T-helper 2 cell treated with Interferon-gamma antibody and Interleukin-4, amounts not matched to agents 5 μg/mL and 100 μg/mL, for 36 hours (primary cell): ENCODE measurements at regions not wholly inside any gene's neighbourhood (a gene's known extent, or its start where the extent isn't known, plus 50 kb on each side); places are given as distances from the start of the nearest gene placed in this dataset.
"Not testable (repeated sequence)": the region's sequence is repeated elsewhere in the genome, so short reads cannot be mapped to it uniquely, and the experiment has no call there.

Source experiments
- DNase-seq: peaks from one replicate; pipeline ENCODE4 v3.0.0; 2021; ENCODE audit warnings: low spot score
- H3K27ac Mint-ChIP-seq: one replicate; pipeline ENCODE4 v1.8.0; 2021; ENCODE audit warnings: mild to moderate bottlenecking, mixed read lengths
- H3K27me3 Mint-ChIP-seq: one replicate; pipeline ENCODE4 v1.8.0; 2021; ENCODE audit warnings: low read depth, mixed read lengths
- H3K36me3 Mint-ChIP-seq: one replicate; pipeline ENCODE4 v1.8.0; 2021; ENCODE audit warnings: low read depth, mixed read lengths
- H3K4me1 Mint-ChIP-seq: one replicate; pipeline ENCODE4 v1.8.0; 2021; ENCODE audit warnings: low read depth, mixed read lengths
- H3K4me3 Mint-ChIP-seq: one replicate; pipeline ENCODE4 v1.8.0; 2022; ENCODE audit warnings: mild to moderate bottlenecking, moderate library complexity, mixed read lengths
- H3K9me3 Mint-ChIP-seq: one replicate; pipeline ENCODE4 v1.8.0; 2021; ENCODE audit warnings: mixed read lengths

GRCh38 chr11:116688202-116688540 lies 84.6 kb downstream of the BUD13 start:
- H3K36me3 Mint-ChIP-seq, result no peaks in the 10 kb centered on the region
- H3K27me3 Mint-ChIP-seq, result peaks cover 2% of the 10 kb centered on the region
- H3K27ac Mint-ChIP-seq, result no peak overlapping the region
- no peak for DNase-seq
- H3K4me3 Mint-ChIP-seq, result no peak overlapping the region
- H3K9me3 Mint-ChIP-seq, result no peaks in the 10 kb centered on the region
- H3K4me1 Mint-ChIP-seq, result no peaks in the 10 kb centered on the region

- no peak overlapping the region for H3K27ac Mint-ChIP-seq
- no peaks in the 10 kb centered on the region for H3K4me1 Mint-ChIP-seq
- H3K27me3 Mint-ChIP-seq, result peaks cover 2% of the 10 kb centered on the region
- no peaks in the 10 kb centered on the region for H3K9me3 Mint-ChIP-seq
- H3K36me3 Mint-ChIP-seq, result no peaks in the 10 kb centered on the region
- H3K4me3 Mint-ChIP-seq, result no peak overlapping the region
- no peak for DNase-seq
Observed at GRCh38 chr11:116687458-116688201, 85.2 kb downstream of the BUD13 start.

DNA sequence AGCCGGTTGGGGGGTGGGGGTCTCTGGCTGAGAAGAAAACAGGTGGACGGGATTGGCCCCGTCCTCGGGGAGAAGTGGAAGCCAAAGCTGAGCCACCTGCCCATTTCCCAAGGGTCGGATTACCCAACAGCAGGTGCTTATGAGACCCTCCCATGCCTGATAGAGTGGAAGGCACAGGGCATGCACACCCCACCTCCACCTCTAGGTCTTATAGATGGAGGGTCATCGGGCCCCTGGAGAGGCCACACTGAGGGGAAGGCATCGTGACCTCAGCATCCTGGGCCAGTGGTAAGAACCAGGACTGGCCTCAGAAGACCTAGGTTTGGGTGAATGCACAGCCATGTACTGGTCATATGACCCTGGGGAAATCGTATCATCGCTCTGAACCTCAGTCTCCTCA lies 85.9 kb downstream of the BUD13 start:
- DNase-seq, result no peak
- no peak overlapping the region for H3K27ac Mint-ChIP-seq

DNA sequence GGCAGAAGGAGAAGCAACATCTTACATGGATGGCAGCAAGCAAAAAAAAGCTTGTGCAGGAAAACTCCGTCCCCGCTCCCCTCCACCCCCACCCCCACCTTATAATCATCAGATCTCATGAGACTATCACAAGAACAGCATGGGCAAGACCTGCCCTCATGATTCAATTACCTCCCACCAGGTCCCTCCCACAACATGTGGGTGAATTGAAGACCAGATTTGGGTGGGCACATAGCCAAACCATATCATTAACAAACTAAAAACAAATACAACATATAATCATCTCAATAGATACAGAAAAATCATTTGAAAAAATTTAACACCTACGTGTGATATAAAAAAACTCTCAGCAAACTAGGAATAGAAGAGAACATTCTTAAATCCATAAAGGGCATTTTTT lies 88.8 kb downstream of the BUD13 start:
- no peaks in the 10 kb centered on the region for H3K4me1 Mint-ChIP-seq
- H3K27ac Mint-ChIP-seq, result no peak overlapping the region
- H3K4me3 Mint-ChIP-seq, result no peak overlapping the region
- no peaks in the 10 kb centered on the region for H3K36me3 Mint-ChIP-seq
- no peaks in the 10 kb centered on the region for H3K9me3 Mint-ChIP-seq
- no peak for DNase-seq
- H3K27me3 Mint-ChIP-seq, result peaks cover 4% of the 10 kb centered on the region

More for the DNA sequence above, 85.9 kb downstream of the BUD13 start:
- peaks cover 2% of the 10 kb centered on the region for H3K27me3 Mint-ChIP-seq
- H3K36me3 Mint-ChIP-seq, result no peaks in the 10 kb centered on the region
- H3K9me3 Mint-ChIP-seq, result no peaks in the 10 kb centered on the region
- H3K4me3 Mint-ChIP-seq, result no peak overlapping the region
- no peaks in the 10 kb centered on the region for H3K4me1 Mint-ChIP-seq

- Mint-ChIP-seq H3K9me3 (no peaks in the 10 kb centered on the region), H3K27ac (no peak overlapping the region), H3K4me1 (no peaks in the 10 kb centered on the region), H3K36me3 (no peaks in the 10 kb centered on the region), H3K4me3 (no peak overlapping the region), H3K27me3 (peaks cover 4% of the 10 kb centered on the region)
- no peak for DNase-seq
Observed at GRCh38 chr11:116680349-116681125, 92.2 kb downstream of the BUD13 start.

GRCh38 chr11:116678887-116679286 lies 93.9 kb downstream of the BUD13 start:
- Mint-ChIP-seq H3K4me1 (no peaks in the 10 kb centered on the region), H3K36me3 (no peaks in the 10 kb centered on the region), H3K4me3 (no peak overlapping the region), H3K9me3 (no peaks in the 10 kb centered on the region), H3K27me3 (peaks cover 2% of the 10 kb centered on the region), H3K27ac (no peak overlapping the region)
- DNase-seq, result no peak

DNA sequence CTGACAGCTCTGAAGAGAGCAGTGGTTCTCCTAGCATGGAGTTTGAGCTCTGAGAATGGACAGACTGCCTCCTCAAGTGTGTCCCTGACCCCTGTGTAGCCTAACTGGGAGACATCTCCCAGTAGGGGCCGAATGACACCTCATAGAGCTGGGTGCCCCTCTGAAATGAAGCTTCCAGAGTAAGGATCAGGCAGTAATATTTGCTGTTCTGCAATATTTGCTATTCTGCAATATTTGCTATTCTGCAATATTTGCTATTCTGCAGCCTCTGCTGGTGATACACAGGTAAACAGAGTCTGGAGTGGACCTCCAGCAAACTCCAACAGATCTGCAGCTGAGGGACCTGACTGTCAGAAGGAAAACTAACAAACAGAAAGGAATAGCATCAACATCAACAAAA lies 105.5 kb downstream of the BUD13 start:
- H3K9me3 Mint-ChIP-seq, result peaks cover 16% of the 10 kb centered on the region
- not testable (repeated sequence) for H3K27ac Mint-ChIP-seq, DNase-seq, H3K36me3 Mint-ChIP-seq, H3K4me3 Mint-ChIP-seq, H3K4me1 Mint-ChIP-seq
- H3K27me3 Mint-ChIP-seq, result peaks cover 21% of the 10 kb centered on the region

- H3K27ac Mint-ChIP-seq, H3K36me3 Mint-ChIP-seq, H3K4me3 Mint-ChIP-seq, H3K4me1 Mint-ChIP-seq, DNase-seq: not testable (repeated sequence)
- Mint-ChIP-seq H3K27me3 (peaks cover 21% of the 10 kb centered on the region), H3K9me3 (peaks cover 16% of the 10 kb centered on the region)
Observed at GRCh38 chr11:116666673-116667249, 106.0 kb downstream of the BUD13 start.

DNA sequence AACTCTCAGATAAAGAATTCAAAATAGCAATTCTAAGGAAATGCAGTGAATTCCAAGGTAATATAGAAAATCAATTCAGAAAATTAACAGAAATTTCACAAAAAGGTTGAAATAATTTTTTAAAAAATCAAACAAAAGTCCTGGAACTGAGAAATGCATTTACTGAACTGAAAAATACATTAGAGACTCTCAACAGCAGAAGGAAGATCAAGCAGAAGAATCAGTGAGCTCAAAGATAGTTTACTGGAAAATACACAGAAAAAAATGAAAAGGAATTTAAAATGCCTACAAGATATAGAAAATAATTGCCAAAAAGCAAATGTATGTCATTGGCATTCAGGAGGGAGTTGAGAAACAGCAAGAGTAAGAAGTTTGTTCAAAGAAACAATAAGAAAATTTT lies 107.3 kb downstream of the BUD13 start:
- H3K9me3 Mint-ChIP-seq, result peaks cover 16% of the 10 kb centered on the region
- H3K4me3 Mint-ChIP-seq, result no peak overlapping the region
- no peak for DNase-seq
- no peak overlapping the region for H3K27ac Mint-ChIP-seq
- no peaks in the 10 kb centered on the region for H3K36me3 Mint-ChIP-seq
- H3K4me1 Mint-ChIP-seq, result no peaks in the 10 kb centered on the region
- peaks cover 16% of the 10 kb centered on the region for H3K27me3 Mint-ChIP-seq

- Mint-ChIP-seq H3K27ac (no peak overlapping the region), H3K27me3 (no peaks in the 10 kb centered on the region)
- DNase-seq, result no peak
Observed at GRCh38 chr11:116661056-116661455, 111.7 kb downstream of the BUD13 start.

DNA sequence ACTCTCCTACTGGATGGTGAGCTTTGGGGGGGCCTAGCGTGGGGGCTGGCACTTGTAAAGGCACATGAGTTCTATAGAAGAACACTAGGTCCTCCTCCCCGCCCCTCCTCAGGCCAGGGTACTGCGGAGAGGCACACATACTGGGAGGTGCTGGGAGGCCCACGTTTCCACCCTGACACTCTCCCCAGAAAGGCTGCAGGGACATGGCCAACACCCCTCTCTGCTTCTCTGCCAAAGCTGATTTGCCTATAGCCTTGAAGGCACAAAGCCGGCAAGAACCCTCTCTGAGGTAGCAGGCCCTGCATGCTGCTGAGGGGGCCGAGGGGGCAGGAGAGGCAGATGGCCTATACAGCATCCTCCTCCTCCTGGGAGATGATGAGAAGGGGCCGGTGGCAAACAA lies 112.8 kb downstream of the BUD13 start:
- no peaks in the 10 kb centered on the region for H3K27me3 Mint-ChIP-seq
- H3K4me3 Mint-ChIP-seq, result no peak overlapping the region
- H3K4me1 Mint-ChIP-seq, result no peaks in the 10 kb centered on the region
- DNase-seq, result no peak
- H3K27ac Mint-ChIP-seq, result no peak overlapping the region
- H3K36me3 Mint-ChIP-seq, result no peaks in the 10 kb centered on the region
- H3K9me3 Mint-ChIP-seq, result peaks cover under 1% of the 10 kb centered on the region

More at GRCh38 chr11:116661056-116661455, 111.7 kb downstream of the BUD13 start:
- Mint-ChIP-seq H3K4me1 (no peaks in the 10 kb centered on the region), H3K4me3 (no peak overlapping the region), H3K9me3 (peaks cover 11% of the 10 kb centered on the region), H3K36me3 (no peaks in the 10 kb centered on the region)

DNA sequence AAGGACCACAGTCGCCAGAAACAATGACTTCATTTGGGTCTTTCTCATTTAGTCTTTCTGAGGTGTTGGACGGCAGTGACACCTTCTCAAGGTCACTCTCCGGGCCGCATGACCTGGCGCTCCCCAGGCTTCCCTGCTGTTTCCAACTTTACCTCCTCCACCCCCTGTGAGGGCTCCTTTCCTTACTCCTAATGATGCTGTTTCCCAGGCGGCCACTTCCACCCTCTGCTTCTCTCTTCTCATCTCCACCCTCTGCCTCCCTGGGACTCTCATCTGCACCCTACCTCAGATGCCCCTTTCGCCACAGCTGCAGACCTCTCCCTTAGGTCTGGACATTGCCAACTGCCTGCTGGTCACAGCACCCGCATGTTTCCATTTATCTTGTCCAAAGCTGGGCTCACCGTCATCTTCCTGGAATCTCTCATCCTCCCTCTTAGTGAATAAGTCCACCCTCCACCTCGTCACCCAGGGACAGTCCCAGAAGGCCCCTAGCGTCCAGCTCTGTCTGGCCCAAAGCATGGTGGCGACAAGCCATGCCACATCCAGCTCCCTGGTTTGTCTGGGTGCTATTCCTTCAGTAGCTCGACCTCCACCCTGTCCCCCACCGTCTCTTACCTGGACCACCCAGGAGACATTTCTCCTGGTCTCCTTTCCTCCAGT lies 113.8 kb downstream of the BUD13 start:
- H3K4me1 Mint-ChIP-seq, result no peaks in the 10 kb centered on the region
- H3K27me3 Mint-ChIP-seq, result no peaks in the 10 kb centered on the region
- no peaks in the 10 kb centered on the region for H3K36me3 Mint-ChIP-seq
- H3K9me3 Mint-ChIP-seq, result peaks cover 3% of the 10 kb centered on the region
- H3K4me3 Mint-ChIP-seq, result no peak overlapping the region
- no peak overlapping the region for H3K27ac Mint-ChIP-seq
- no peak for DNase-seq

- no peak overlapping the region for H3K4me3 Mint-ChIP-seq
Observed at GRCh38 chr11:116657842-116658825, 114.7 kb downstream of the BUD13 start.

More at GRCh38 chr11:116657842-116658825, 114.7 kb downstream of the BUD13 start:
- Mint-ChIP-seq H3K36me3 (no peaks in the 10 kb centered on the region), H3K27ac (no peak overlapping the region), H3K27me3 (no peaks in the 10 kb centered on the region), H3K9me3 (peaks cover 3% of the 10 kb centered on the region), H3K4me1 (no peaks in the 10 kb centered on the region)
- DNase-seq, result no peak
